K562 (cell line): ENCODE measurements at regions not wholly inside any gene's neighbourhood (a gene's known extent, or its start where the extent isn't known, plus 50 kb on each side); places are given as distances from the start of the nearest gene placed in this dataset.

Source experiments
- ATAC-seq: fragments of 200-7000 bp; cut with Tn5 transposase; 3 replicates; pipeline ENCODE4 v1.9.1; 2020; ENCODE audit warnings: moderate library complexity
- BruUV-seq: library from RNA; stranded (reverse); fragments of 400-500 nt; replicated peaks from 2 replicates; lab custom pipeline; 2021; lab: Mats Ljungman, UMichigan
- CTCF ChIA-PET: fragments of 300-600 bp; formaldehyde crosslinking; extraction: SDS; loops from one replicate; lab custom pipeline; 2021; ENCODE audit warnings: low intra/inter-chr PET ratio; lab: Yijun Ruan, JAX
- POLR2A ChIA-PET: fragments of 300-600, 350-650 bp; sonication (Branson Sonifier 250); formaldehyde crosslinking; extraction: SDS; loops from one replicate; lab custom pipeline; 2021; ENCODE audit warnings: antibody characterized with exemption, inconsistent platforms; lab: Yijun Ruan, JAX
- DNase-seq, 4 experiments: peaks; one replicate each; pipeline versions ENCODE4 v3.0.0 to v3.0.0-alpha.2; 2011 to 2018; ENCODE audit warnings: low spot score in 3 of 4, mixed read lengths in 3 of 4; ENCODE audit errors: extremely low read depth in 1 of 4
- FAIRE-seq: peaks from 2 replicates; lab custom pipeline; 2011; peaks lifted over from hg19 to GRCh38; lab: Jason Lieb, UNC
- H2AFZ ChIP-seq: 2 replicates; pipeline ENCODE4 v1.6.0; 2011; ENCODE audit warnings: low read depth, low read length, control low read depth, inconsistent platforms
- H3K27ac ChIP-seq: fragments of 200-600 bp; 3 replicates; pipeline ENCODE4 v1.8.0; 2011; ENCODE audit warnings: low read depth, mild to moderate bottlenecking, control low read depth, inconsistent platforms, low read length, moderate library complexity, mixed read lengths; ENCODE audit errors: extremely low read depth
- H3K27me3 ChIP-seq, 2 experiments: fragments of 300-600 bp in 1 of 2; 2 replicates in 1 of 2; 3 replicates in 1 of 2; pipeline versions ENCODE4 v1.6.0 to v1.8.0; 2011; ENCODE audit warnings: inconsistent platforms in 2 of 2, low read length in 2 of 2, mild to moderate bottlenecking in 1 of 2, mixed read lengths in 1 of 2, moderate library complexity in 1 of 2; ENCODE audit not compliant: control insufficient read depth in 2 of 2, insufficient read depth in 2 of 2
- H3K36me3 ChIP-seq: fragments of 300-600 bp; 3 replicates; pipeline ENCODE4 v1.8.0; 2011; ENCODE audit warnings: mild to moderate bottlenecking, low read length, inconsistent platforms; ENCODE audit not compliant: control insufficient read depth, insufficient read depth
- H3K4me1 ChIP-seq, 2 experiments: fragments of 200-600 bp in 1 of 2; replicated peaks in 1 of 2; 2 replicates in 1 of 2; 3 replicates in 1 of 2; pipeline versions ENCODE4 v1.5.1 to v1.8.0; 2011; ENCODE audit warnings: inconsistent platforms in 2 of 2, low read length in 2 of 2, mild to moderate bottlenecking in 1 of 2, mixed read lengths in 1 of 2, moderate library complexity in 1 of 2; ENCODE audit not compliant: control insufficient read depth in 2 of 2, insufficient read depth in 2 of 2
- H3K4me2 ChIP-seq: 2 replicates; pipeline ENCODE4 v1.6.1; 2011; ENCODE audit warnings: low read length, control low read depth, inconsistent platforms, mixed read lengths; ENCODE audit not compliant: insufficient read depth
- H3K4me3 ChIP-seq: fragments of 200-600 bp; sonication (generic), shearing (Covaris generic); 2 replicates; pipeline ENCODE4 v1.5.1; 2016; ENCODE audit warnings: control low read depth, inconsistent platforms
- H3K79me2 ChIP-seq: fragments of 200-600 bp; 3 replicates; pipeline ENCODE4 v1.8.0; 2011; ENCODE audit warnings: low read length, inconsistent platforms; ENCODE audit not compliant: control insufficient read depth, insufficient read depth
- H3K9ac ChIP-seq, 2 experiments: 2 replicates each; pipeline versions ENCODE4 v1.6.0 to v1.6.1; 2011; ENCODE audit warnings: low read depth in 2 of 2, low read length in 2 of 2, control low read depth in 1 of 2, inconsistent platforms in 1 of 2, mild to moderate bottlenecking in 1 of 2, mixed read lengths in 1 of 2; ENCODE audit not compliant: insufficient read depth in 1 of 2
- H3K9me1 ChIP-seq: one replicate; pipeline ENCODE4 v1.6.0; 2011; ENCODE audit warnings: inconsistent platforms, mild to moderate bottlenecking, low read length, moderate library complexity; ENCODE audit not compliant: control insufficient read depth, insufficient read depth
- H3K9me3 ChIP-seq: replicated peaks from 2 replicates; pipeline ENCODE4 v1.5.1; 2011; ENCODE audit warnings: low read depth, low read length, inconsistent platforms; ENCODE audit not compliant: control insufficient read depth, insufficient read depth
- H4K20me1 ChIP-seq: replicated peaks from 2 replicates; pipeline ENCODE4 v1.6.1; 2011; ENCODE audit warnings: low read length, inconsistent platforms, mixed read lengths; ENCODE audit not compliant: control insufficient read depth, insufficient read depth
- FOXP1 ChIP-seq: sonication (generic); formaldehyde crosslinking; IDR thresholded peaks from 2 replicates; pipeline ENCODE4 v1.8.0; 2022; ENCODE audit warnings: mild to moderate bottlenecking, missing genetic modification reagents
- HNRNPL ChIP-seq: fragments of 200-400 bp; formaldehyde crosslinking; IDR thresholded peaks from 2 replicates; pipeline ENCODE4 v1.6.1; 2017; ENCODE audit warnings: low read depth, mild to moderate bottlenecking, low read length
- ILK ChIP-seq: fragments of 450-650 bp; IDR thresholded peaks from 2 replicates; pipeline ENCODE4 v1.6.1; 2016; ENCODE audit warnings: missing genetic modification characterization, low read depth, mild to moderate bottlenecking, missing compliant biosample characterization, moderate library complexity, borderline replicate concordance
- NFXL1 ChIP-seq: fragments of 450-650 bp; formaldehyde crosslinking; IDR thresholded peaks from 2 replicates; pipeline ENCODE4 v1.4.0; 2021; ENCODE audit warnings: mild to moderate bottlenecking
- PML ChIP-seq: IDR thresholded peaks from 2 replicates; pipeline ENCODE4 v1.6.1; 2012; ENCODE audit warnings: low read length, inconsistent platforms
- POU5F1 ChIP-seq: fragments of 150-350 bp; IDR thresholded peaks from 2 replicates; pipeline ENCODE4 v1.6.1; 2014; ENCODE audit warnings: borderline replicate concordance, low read length, low read depth, mild to moderate bottlenecking; ENCODE audit not compliant: partially characterized antibody
- RBM25 ChIP-seq: fragments of 200-400 bp; formaldehyde crosslinking; IDR thresholded peaks from 2 replicates; pipeline ENCODE4 v1.6.1; 2018; ENCODE audit warnings: low read length, low read depth, moderate library complexity; ENCODE audit not compliant: severe bottlenecking
- XRCC3 ChIP-seq: fragments of 450-650 bp; IDR thresholded peaks from 2 replicates; pipeline ENCODE4 v1.6.1; 2017; ENCODE audit warnings: mild to moderate bottlenecking, moderate library complexity
- ZBTB34 ChIP-seq: fragments of 250-450 bp; sonication (Bioruptor Pico); IDR thresholded peaks from 2 replicates; pipeline ENCODE4 v1.8.0; 2021; ENCODE audit warnings: mild to moderate bottlenecking, moderate library complexity
- ZNF197 ChIP-seq: fragments of 200-800 bp; sonication (Bioruptor generic); IDR thresholded peaks from 2 replicates; pipeline ENCODE4 v1.6.1; 2016; ENCODE audit warnings: low read depth, missing genetic modification characterization, missing compliant biosample characterization
- ZNF253 ChIP-seq: fragments of 250-450 bp; sonication (Bioruptor Pico); conservative IDR thresholded peaks from 2 replicates; pipeline ENCODE4 v1.6.1; 2021; ENCODE audit warnings: mild to moderate bottlenecking
- ZNF764 ChIP-seq: fragments of 250-450 bp; sonication (Bioruptor Pico); IDR thresholded peaks from 2 replicates; pipeline ENCODE4 v1.4.0; 2020; ENCODE audit warnings: low read depth, mild to moderate bottlenecking, moderate library complexity
- WGBS: fragments of 100-300 bp; shearing (Covaris generic); methylation state at CpG from one replicate; pipeline ENCODE4 v1.1.6; 2016; ENCODE audit warnings: low coverage, mixed read lengths; ENCODE audit not compliant: insufficient coverage; ENCODE audit errors: missing lambda C conversion rate; 5-methylcytosine and 5-hydroxymethylcytosine counted together
- in situ Hi-C: fragments of 300-500 bp; cut with MboI; formaldehyde crosslinking; loops from 4 replicates; pipeline ENCODE4 v1.15.0; 2018; ENCODE audit warnings: inconsistent platforms, mixed read lengths
- intact Hi-C: fragments of 100-400 bp; cut with micrococcal nuclease; formaldehyde crosslinking; loops from 2 replicates; pipeline ENCODE4 v1.14.2; 2022
- TF ChIP-seq, protein P1 (sequence below), 2 experiments: fragments of 450-650 bp in 1 of 2; sonication (generic) in 1 of 2; formaldehyde crosslinking in 1 of 2; IDR thresholded peaks in 1 of 2; conservative IDR thresholded peaks in 1 of 2; 2 replicates each; pipeline versions ENCODE4 v1.6.1 to v1.8.1; 2016 to 2023; ENCODE audit warnings: mild to moderate bottlenecking in 2 of 2, moderate library complexity in 2 of 2, inconsistent platforms in 1 of 2, missing genetic modification reagents in 1 of 2

DNA sequence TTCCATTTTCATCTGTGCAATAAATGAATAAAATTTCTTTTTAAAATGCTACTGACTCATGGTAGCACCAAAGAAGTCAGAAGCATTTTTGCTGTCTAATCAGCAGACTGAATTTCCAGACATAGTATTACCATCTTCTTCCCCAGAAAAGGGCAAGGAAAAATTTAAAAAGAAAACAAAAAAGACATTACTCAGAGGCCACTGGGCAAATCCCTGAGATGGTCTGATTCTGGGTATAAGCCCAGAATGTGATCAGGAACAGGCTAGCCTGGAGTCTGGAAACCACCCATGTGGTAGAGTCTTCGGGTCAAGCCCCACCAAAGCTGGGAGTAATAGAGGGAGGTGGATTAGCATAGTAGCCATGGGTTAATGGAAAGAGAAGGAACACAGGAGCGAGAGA is 342.8 kb downstream of the FBXW7 start:
- no peak for FAIRE-seq
- Histone ChIP-seq H3K79me2 (no peaks in the 10 kb centered on the region), H3K4me2 (no peak overlapping the region), H3K9me1 (no peaks in the 10 kb centered on the region), H3K36me3 (no peaks in the 10 kb centered on the region), H4K20me1 (no peaks in the 10 kb centered on the region), H3K9me3 (no peaks in the 10 kb centered on the region), H3K4me3 (no peak overlapping the region), H3K27ac (no peak overlapping the region), H3K4me1 (no peaks in the 10 kb centered on the region), H3K9ac (no peak overlapping the region), H2AFZ (no peak overlapping the region), H3K27me3 (peaks cover 6 to 37% of the 10 kb centered on the region in 2 experiments; a peak in 3 of 5 replicates)
- intact Hi-C loops (no loop called here), in situ Hi-C loops (no loop called here)
- 0% methylated on average over 1 of the region's 2 CpGs for WGBS
- POLR2A ChIA-PET = no interaction called here
- ATAC-seq = no peak
- DNase-seq = no peak
- CTCF ChIA-PET = no interaction called here
- no TSS peak for BruUV-seq
- TF ChIP-seq PML (no peak), RBM25 (no peak), ZNF764 (CRISPR knock-in tag) (no peak), ZNF197 (CRISPR knock-in tag) (no peak), HNRNPL (no peak), XRCC3 (no peak), POU5F1 (no peak), ZNF253 (CRISPR knock-in tag) (no peak), FOXP1 (CRISPR knock-in tag) (no peak), NFXL1 (CRISPR knock-in tag) (no peak), ZBTB34 (CRISPR knock-in tag) (no peak), ILK (no peak)
- TF ChIP-seq, protein P1, sequence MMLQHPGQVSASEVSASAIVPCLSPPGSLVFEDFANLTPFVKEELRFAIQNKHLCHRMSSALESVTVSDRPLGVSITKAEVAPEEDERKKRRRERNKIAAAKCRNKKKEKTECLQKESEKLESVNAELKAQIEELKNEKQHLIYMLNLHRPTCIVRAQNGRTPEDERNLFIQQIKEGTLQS (IDR thresholded peaks at IDR 0.05) = no peak
- TF ChIP-seq, protein P1 (CRISPR knock-in tag; conservative IDR thresholded peaks at IDR 0.05) = no peak
